ENCODE measurements at regions not wholly inside any gene's neighbourhood (a gene's known extent, or its start where the extent isn't known, plus 50 kb on each side); places are given as distances from the start of the nearest gene placed in this dataset.

DNA sequence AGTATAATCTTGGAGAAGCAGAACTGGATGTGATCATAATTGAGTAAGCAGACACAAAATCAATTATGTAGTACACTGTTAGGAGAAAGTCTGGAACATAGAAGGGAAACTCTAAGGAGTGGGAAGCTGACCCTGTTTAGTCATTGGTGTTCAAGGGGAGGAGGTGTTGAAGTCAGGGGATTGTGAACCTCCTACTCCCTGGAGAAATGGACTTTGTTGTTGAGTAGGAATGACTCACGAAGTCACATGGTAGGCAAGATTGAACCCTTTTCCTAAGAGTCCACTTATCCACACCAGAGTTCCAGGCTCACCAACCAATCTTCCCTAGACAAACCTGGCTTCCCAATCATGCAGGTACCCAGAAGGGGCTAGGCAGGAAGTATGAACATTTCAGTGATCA lies 81.0 kb upstream of the BCL11A start:
- no peaks in the 10 kb centered on the region for H3K79me2 ChIP-seq (ENCODE audit: insufficient read depth, low read length)

More for the DNA sequence above, 81.0 kb upstream of the BCL11A start:
- H3K14ac ChIP-seq (ENCODE audit: insufficient read depth, low read length), result no peak overlapping the region
- H3K36me3 Mint-ChIP-seq (ENCODE audit: insufficient read depth in 1 of 3, low read depth in 3 of 3), result no peaks in the 10 kb centered on the region
- no peak overlapping the region for H3K27ac ChIP-seq (ENCODE audit: insufficient read length, low read depth, low read length)
- H3K56ac ChIP-seq (ENCODE audit: insufficient read length, low read depth, low read length), result no peak overlapping the region
- H2AFZ ChIP-seq (ENCODE audit: low read length), result no peak overlapping the region
- no CpG with 5 or more reads among the region's 1 CpG for WGBS (ENCODE audit: extremely low coverage, insufficient read length, low lambda C conversion rate)
- H4K91ac ChIP-seq (ENCODE audit: insufficient read length, low read depth, low read length), result no peak overlapping the region
- H3K27me3 ChIP-seq (ENCODE audit: insufficient read depth, low read length), result no peaks in the 10 kb centered on the region
- H3K27ac Mint-ChIP-seq, result no peak overlapping the region
- H3K4me2 ChIP-seq (ENCODE audit: insufficient read depth, insufficient read length, low read length), result no peak overlapping the region
- H2BK20ac ChIP-seq (ENCODE audit: low read depth, low read length, poor library complexity, severe bottlenecking), result no peak overlapping the region
- H2BK120ac ChIP-seq (ENCODE audit: low read depth, low read length, poor library complexity, severe bottlenecking), result no peak overlapping the region
- H3K4me3 Mint-ChIP-seq, result no peak overlapping the region
- no peak overlapping the region for H4K8ac ChIP-seq (replicated peaks; ENCODE audit: insufficient read length, low read depth, low read length)
- H3K23ac ChIP-seq (ENCODE audit: insufficient read length, low read depth, low read length), result no peak overlapping the region
- H3K4me1 Mint-ChIP-seq, result peaks cover 15 to 20% of the 10 kb centered on the region in 2 experiments
- no peaks in the 10 kb centered on the region for H4K20me1 ChIP-seq (ENCODE audit: control insufficient read depth, insufficient read depth, insufficient read length)
- H2BK15ac ChIP-seq (ENCODE audit: low read depth, low read length), result no peak overlapping the region
- H3K9me3 Mint-ChIP-seq, result no peaks in the 10 kb centered on the region
- H3K4ac ChIP-seq (ENCODE audit: low read depth, low read length), result no peak overlapping the region
- H3T11ph ChIP-seq (ENCODE audit: low read length), result no peak overlapping the region
- H3K79me1 ChIP-seq (ENCODE audit: insufficient read depth, low read depth, low read length, poor library complexity, severe bottlenecking), result no peaks in the 10 kb centered on the region
- DNase-seq, result no peak
- no peak overlapping the region for H4K5ac ChIP-seq (ENCODE audit: insufficient read length, low read depth, low read length)
- no peak overlapping the region for H3K18ac ChIP-seq (ENCODE audit: insufficient read length, low read depth, low read length)
- H3K9ac ChIP-seq (ENCODE audit: extremely low read depth, insufficient read length, low read length), result no peak overlapping the region
- no peak overlapping the region for H2AK5ac ChIP-seq (ENCODE audit: insufficient read length, low read length)
- TF ChIP-seq, protein P1, sequence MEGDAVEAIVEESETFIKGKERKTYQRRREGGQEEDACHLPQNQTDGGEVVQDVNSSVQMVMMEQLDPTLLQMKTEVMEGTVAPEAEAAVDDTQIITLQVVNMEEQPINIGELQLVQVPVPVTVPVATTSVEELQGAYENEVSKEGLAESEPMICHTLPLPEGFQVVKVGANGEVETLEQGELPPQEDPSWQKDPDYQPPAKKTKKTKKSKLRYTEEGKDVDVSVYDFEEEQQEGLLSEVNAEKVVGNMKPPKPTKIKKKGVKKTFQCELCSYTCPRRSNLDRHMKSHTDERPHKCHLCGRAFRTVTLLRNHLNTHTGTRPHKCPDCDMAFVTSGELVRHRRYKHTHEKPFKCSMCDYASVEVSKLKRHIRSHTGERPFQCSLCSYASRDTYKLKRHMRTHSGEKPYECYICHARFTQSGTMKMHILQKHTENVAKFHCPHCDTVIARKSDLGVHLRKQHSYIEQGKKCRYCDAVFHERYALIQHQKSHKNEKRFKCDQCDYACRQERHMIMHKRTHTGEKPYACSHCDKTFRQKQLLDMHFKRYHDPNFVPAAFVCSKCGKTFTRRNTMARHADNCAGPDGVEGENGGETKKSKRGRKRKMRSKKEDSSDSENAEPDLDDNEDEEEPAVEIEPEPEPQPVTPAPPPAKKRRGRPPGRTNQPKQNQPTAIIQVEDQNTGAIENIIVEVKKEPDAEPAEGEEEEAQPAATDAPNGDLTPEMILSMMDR (conservative IDR thresholded peaks at IDR 0.05), result no peak
- H3K27me3 Mint-ChIP-seq (ENCODE audit: low read depth), result peaks cover 10% of the 10 kb centered on the region
- H2BK5ac ChIP-seq (ENCODE audit: insufficient read length, low read length), result no peak overlapping the region
- H2BK12ac ChIP-seq (ENCODE audit: insufficient read length, low read depth, low read length), result no peak overlapping the region
- H3K23me2 ChIP-seq (ENCODE audit: insufficient read length, low read depth, low read length, poor library complexity, severe bottlenecking), result no peaks in the 10 kb centered on the region
- no peaks in the 10 kb centered on the region for H3K9me3 ChIP-seq (ENCODE audit: control insufficient read depth, low read depth, low read length)
- no peaks in the 10 kb centered on the region for H3K4me1 ChIP-seq (ENCODE audit: insufficient read depth, low read length)

Data from H9 (cell line).